KMS-11 (cell line): ENCODE measurements at regions not wholly inside any gene's neighbourhood (a gene's known extent, or its start where the extent isn't known, plus 50 kb on each side); places are given as distances from the start of the nearest gene placed in this dataset.

Experiments used
- H2AFZ ChIP-seq: fragments of 200-600 bp; sonication (generic); 2 replicates; pipeline ENCODE4 v1.6.1; 2016; ENCODE audit warnings: antibody characterized with exemption, mixed run types, low read depth
- H3K27ac ChIP-seq: fragments of 200-600 bp; sonication (generic); 2 replicates; pipeline ENCODE4 v1.6.1; 2016; ENCODE audit warnings: mild to moderate bottlenecking, mixed run types
- H3K27me3 ChIP-seq: fragments of 200-600 bp; sonication (generic); 2 replicates; pipeline ENCODE4 v1.6.1; 2017; ENCODE audit warnings: mild to moderate bottlenecking, low read depth, mixed run types, moderate library complexity; ENCODE audit not compliant: insufficient read depth
- H3K36me3 ChIP-seq: fragments of 200-600 bp; sonication (generic); 2 replicates; pipeline ENCODE4 v1.6.1; 2017; ENCODE audit warnings: mild to moderate bottlenecking, mixed run types; ENCODE audit not compliant: insufficient read depth
- H3K4me1 ChIP-seq: fragments of 200-600 bp; sonication (generic); 2 replicates; pipeline ENCODE4 v1.6.1; 2016; ENCODE audit warnings: mild to moderate bottlenecking, low read depth, mixed run types; ENCODE audit not compliant: poor library complexity, severe bottlenecking
- H3K4me2 ChIP-seq: fragments of 200-600 bp; sonication (generic); 2 replicates; pipeline ENCODE4 v1.7.0; 2016; ENCODE audit warnings: mild to moderate bottlenecking, mixed run types
- H3K4me3 ChIP-seq: fragments of 200-600 bp; sonication (generic); IDR thresholded peaks from 2 replicates; pipeline ENCODE4 v1.6.1; 2017; ENCODE audit warnings: low read depth, low read length, mixed read lengths; ENCODE audit not compliant: insufficient read depth
- H3K79me2 ChIP-seq: fragments of 200-600 bp; sonication (generic); 2 replicates; pipeline ENCODE4 v1.6.1; 2016; ENCODE audit warnings: low read depth, mixed run types; ENCODE audit not compliant: insufficient read depth
- H3K9ac ChIP-seq: fragments of 200-600 bp; sonication (generic); 2 replicates; pipeline ENCODE4 v1.6.1; 2016; ENCODE audit warnings: mild to moderate bottlenecking, mixed run types
- H4K20me1 ChIP-seq: fragments of 200-600 bp; sonication (generic); 2 replicates; pipeline ENCODE4 v1.6.1; 2016; ENCODE audit warnings: mild to moderate bottlenecking, mixed run types; ENCODE audit not compliant: insufficient read depth
- CTCF ChIP-seq: fragments of 200-600 bp; sonication (generic); conservative IDR thresholded peaks from 2 replicates; pipeline ENCODE4 v1.6.1; 2017; ENCODE audit warnings: low read depth, mild to moderate bottlenecking, antibody characterized with exemption, low read length, moderate library complexity, mixed read lengths

- Histone ChIP-seq H3K27me3 (peaks cover 5% of the 10 kb centered on the region; the same call in 1 of the 2 replicates), H3K9ac (no peak overlapping the region), H3K27ac (no peak overlapping the region), H3K4me1 (no peaks in the 10 kb centered on the region), H3K4me3 (no peak overlapping the region), H3K4me2 (no peak overlapping the region), H2AFZ (no peak overlapping the region), H4K20me1 (no peaks in the 10 kb centered on the region), H3K36me3 (no peaks in the 10 kb centered on the region), H3K79me2 (no peaks in the 10 kb centered on the region)
- no peak for TF ChIP-seq CTCF
Measured at GRCh38 chr1:5349526-5349925, 642.7 kb downstream of the NPHP4 start.

DNA sequence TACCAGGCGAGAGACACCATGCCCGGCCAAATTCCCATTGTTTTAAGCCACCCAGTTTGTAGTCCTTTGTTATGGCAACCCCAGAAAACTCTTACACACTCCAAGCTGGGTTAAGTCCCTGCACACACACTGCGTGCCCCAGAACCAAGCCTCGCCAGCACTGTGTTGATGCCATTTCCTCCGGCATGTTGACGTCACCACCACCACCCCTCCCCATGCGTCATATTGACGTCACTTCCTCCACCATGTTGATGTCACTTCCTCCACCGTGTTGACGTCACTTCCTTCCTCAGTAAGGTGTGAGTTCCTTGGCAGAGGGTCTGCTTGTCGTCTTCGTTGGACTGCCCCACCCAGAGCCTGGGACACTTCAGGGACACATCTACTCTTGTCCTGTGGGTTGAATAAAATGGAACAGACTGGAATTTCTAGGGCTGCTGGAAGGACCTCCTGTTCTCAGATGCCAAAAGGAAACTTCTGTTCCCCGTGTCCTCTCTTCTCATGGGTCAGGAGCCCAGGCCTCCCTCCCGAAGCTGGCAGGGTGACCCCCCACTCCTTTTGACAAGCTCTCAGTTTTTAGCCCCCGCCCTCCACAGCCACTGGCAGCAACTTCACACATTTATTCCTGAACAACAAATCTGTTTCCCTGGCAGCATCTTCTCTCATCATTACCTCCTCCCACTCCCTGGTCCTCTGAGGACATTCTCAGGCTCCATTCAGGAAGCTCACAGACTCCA is 643.3 kb downstream of the NPHP4 start:
- Histone ChIP-seq H3K27ac (no peak overlapping the region), H3K4me1 (no peaks in the 10 kb centered on the region), H4K20me1 (no peaks in the 10 kb centered on the region), H3K4me2 (no peak overlapping the region), H3K9ac (no peak overlapping the region), H3K36me3 (no peaks in the 10 kb centered on the region), H3K4me3 (no peak overlapping the region), H2AFZ (no peak overlapping the region), H3K79me2 (no peaks in the 10 kb centered on the region), H3K27me3 (peaks cover 5% of the 10 kb centered on the region; the same call in 1 of the 2 replicates)
- TF ChIP-seq CTCF = no peak

DNA sequence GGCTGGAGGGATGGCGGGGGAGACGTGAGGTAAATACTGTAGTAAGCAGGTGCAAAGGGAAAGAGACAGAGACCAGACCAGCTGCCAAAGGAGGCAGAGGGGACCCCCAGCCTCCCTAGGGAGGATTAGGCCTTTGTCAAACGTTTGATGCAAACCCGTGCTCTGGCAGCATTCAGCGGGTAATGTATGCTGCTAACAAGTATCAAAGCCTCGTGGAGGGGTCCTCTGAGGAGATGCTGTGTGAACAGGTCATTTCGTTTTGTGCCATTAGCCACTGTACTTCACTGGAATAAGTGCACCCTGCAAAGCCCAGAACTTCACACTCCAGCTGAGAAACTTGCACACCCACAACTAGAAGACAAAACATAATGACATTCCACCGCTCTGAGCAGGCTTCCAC is 644.5 kb downstream of the NPHP4 start:
- Histone ChIP-seq H3K4me3 (no peak overlapping the region), H3K4me2 (no peak overlapping the region), H3K27ac (no peak overlapping the region), H3K79me2 (no peaks in the 10 kb centered on the region), H3K9ac (no peak overlapping the region), H2AFZ (no peak overlapping the region), H4K20me1 (no peaks in the 10 kb centered on the region), H3K4me1 (no peaks in the 10 kb centered on the region), H3K36me3 (no peaks in the 10 kb centered on the region), H3K27me3 (peaks cover 5% of the 10 kb centered on the region; the same call in 1 of the 2 replicates)
- TF ChIP-seq CTCF = no peak

GRCh38 chr1:5345556-5345955 is 646.7 kb downstream of the NPHP4 start:
- Histone ChIP-seq H3K27ac (no peak overlapping the region), H3K4me1 (no peaks in the 10 kb centered on the region), H4K20me1 (no peaks in the 10 kb centered on the region), H3K4me2 (no peak overlapping the region), H3K27me3 (no peaks in the 10 kb centered on the region; the same call in 1 of the 2 replicates), H3K9ac (no peak overlapping the region), H2AFZ (no peak overlapping the region), H3K36me3 (no peaks in the 10 kb centered on the region), H3K79me2 (no peaks in the 10 kb centered on the region), H3K4me3 (no peak overlapping the region)
- no peak for TF ChIP-seq CTCF
